NCI-H146 treated with DMSO at 0.1 percent for 48 hours (cell line): ENCODE measurements at regions not wholly inside any gene's neighbourhood (a gene's known extent, or its start where the extent isn't known, plus 50 kb on each side); places are given as distances from the start of the nearest gene placed in this dataset.
"Not testable (repeated sequence)": the region's sequence is repeated elsewhere in the genome, so short reads cannot be mapped to it uniquely, and the experiment has no call there.

Experiments used
- DNase-seq: peaks from one replicate; lab custom pipeline; 2025; ENCODE audit not compliant: unreplicated experiment; lab: John Stamatoyannopoulos, UW

DNA sequence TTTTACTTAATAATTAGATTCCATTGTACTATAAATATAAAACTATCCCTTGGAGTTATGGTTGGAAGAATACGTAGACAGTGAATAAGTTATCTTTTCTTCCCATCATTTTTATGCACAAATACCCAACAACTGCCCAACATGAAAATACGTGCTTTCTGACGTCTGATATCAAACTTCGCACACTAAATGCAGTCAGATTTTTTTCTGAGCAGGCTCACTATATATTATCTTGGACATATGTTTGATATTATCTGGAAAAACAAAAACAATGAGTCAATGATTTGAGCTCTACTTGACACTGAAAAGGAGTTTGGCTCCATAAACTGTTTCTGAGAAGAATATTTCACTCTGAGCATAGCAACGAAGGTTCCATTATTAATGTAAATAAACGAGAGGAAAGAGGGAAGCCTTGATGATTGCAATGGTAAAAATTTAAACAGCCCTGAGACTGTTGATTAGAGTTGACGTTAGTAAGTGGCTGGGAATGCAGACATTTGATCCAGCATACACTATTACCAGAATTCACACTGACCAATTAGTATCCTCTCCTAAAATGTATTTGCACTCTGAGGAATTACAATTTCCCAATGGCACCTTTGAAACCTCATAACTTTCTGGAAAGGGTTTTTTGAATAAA, 1090.0 kb downstream of the EPHA7 start:
- DNase-seq, result no peak

DNA sequence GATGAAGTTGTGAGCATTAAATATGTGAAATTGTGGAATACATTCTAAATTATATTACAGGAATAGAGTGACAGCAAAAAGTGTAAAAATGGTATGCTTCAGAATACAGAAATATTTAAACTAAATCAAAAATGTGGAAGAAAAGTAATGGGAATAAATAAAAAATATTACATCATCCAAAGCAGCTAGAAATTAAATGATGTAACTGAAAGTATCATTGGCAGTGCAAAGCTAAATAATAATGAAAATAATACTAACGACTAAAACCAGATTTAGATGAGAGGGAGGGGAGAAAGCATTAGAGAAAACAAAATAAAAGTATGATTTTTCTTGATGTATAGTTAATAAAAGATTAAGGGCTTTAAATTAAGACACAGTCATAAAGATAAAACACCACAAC, 1104.0 kb downstream of the EPHA7 start:
- no peak for DNase-seq

DNA sequence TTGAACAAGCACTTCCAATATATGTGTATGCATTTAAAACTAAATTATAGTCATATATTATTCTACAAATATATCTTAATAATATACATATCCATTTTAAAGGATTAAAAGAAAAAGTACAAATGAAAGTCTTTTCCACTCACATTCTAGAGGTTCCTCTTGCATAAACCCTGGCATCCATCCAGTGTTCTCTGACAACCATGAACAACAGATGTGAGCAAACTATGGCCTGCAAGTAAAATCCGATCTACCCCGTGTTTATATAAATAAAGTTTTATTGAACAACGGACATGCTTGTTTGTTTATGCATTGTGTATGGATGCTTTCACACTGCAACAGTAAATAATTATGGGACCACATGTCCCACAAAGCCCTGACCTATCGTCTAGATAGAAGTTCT, 1122.3 kb downstream of the EPHA7 start:
- no peak for DNase-seq

DNA sequence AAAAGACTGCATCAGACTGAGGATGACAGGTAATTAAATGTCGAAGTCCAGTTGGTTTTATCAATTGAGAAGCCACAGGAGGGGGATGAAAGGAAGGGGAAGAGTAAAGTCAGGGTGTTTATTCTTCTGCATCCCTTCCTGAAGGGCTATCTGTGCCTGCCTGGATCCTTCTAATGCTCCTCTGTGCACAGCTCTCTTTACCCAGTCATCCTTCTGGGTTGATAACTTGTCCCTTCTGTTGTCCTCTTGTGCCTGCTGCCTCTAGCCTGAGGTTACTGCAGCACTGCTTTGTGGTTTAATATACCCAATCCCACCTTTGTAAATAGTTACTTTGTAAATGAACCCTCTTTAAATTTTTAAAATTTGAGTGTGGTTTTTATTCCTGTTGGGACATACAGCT, 1127.3 kb downstream of the EPHA7 start:
- no peak for DNase-seq

DNA sequence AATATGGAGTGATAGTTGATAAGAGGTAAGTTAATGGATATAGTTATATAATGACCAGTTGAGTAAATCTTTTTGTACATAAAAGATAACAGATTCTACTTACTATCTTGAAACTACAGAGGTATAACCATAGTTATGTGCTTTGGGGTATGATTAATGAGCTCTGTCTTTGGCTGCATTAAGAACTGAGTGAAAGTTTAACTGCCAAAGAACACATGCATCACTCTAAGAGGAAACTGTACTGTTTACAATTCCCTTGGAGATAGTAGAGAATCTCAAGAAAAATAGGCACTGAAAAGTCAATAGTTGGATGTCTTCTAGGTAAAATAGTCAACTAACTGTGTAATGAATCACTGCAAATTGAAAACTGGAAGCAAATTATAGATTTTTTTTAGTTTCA, 1129.5 kb downstream of the EPHA7 start:
- no peak for DNase-seq

DNA sequence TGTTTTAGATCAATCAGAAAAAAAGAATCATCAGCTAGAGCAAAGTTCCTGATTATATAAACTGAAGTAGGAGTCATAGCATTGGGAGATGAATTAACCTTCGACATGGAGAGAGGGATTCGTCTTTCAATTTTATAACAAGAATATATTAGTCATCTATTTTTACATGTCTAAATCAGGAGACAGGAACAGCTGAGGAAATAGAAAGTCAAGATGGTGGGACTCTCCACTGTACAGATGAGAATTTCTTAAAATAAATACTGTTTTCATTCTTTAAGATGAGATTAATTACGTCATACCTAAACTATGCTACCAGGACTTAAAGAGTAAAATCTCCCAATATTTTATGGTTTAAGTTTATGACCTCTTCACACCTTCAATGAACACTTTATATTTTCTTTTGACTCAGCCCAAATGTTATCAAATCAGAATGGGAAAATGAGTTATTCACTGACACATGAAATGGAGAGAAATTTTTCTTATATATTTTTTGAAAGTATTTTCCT, 1137.7 kb downstream of the EPHA7 start:
- DNase-seq, result no peak

DNA sequence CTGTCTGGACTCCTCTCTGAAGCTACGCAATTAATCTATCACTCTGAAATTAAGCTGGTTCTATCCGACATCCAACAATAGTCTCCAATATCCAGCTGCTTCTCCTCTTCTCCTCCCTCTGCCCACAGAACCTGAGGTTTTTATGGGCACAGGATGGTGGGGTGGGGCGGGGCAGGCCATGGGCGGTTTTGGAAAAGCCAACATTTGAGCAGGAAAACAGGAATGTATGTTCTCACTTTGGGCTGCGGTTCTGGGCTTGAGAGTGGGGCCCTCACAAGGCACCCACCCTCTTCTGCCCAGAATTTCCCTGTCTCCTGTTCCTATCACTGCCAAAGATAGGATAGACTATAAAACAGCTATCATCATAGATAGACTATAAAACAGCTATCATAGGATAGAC, 1144.2 kb downstream of the EPHA7 start:
- DNase-seq, result no peak

DNA sequence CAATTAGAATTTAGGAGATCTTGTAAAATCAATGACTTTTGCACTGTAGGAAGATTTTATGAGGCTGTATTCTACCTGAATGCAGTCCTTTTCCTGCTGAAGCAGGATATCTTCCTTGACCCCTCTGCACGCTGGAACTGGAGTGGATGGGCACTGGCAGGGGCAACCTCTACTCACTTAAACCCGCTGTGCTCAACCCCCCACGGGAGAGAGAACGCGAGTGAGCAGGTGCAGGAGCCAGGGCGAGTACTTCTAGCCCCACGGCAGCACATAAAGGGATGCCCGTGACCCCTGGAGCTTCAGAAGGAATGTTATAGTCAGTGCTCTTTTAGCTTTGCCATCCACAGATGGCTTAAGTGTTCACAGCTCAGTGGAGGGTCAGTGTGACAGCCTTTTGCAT, 1144.8 kb downstream of the EPHA7 start:
- DNase-seq, result no peak

DNA sequence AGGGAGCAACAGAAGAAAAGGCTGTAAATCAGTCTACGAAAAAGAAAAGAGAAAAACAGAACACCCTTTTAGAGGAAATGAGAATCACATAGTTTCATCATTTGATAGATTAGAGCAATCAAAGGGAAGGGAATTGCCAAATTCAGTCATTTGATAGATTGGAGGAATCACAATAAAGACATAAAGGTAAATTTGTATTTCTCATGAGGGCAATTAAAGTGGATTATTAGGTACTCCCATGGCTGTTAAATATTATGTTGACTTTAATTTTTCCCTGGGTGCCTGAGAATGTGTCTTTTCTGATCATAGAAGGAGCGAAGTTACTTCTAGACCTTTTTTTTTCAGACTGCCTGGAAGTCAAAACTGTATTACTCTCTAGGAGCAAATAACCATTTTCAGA, 1145.7 kb downstream of the EPHA7 start:
- no peak for DNase-seq

DNA sequence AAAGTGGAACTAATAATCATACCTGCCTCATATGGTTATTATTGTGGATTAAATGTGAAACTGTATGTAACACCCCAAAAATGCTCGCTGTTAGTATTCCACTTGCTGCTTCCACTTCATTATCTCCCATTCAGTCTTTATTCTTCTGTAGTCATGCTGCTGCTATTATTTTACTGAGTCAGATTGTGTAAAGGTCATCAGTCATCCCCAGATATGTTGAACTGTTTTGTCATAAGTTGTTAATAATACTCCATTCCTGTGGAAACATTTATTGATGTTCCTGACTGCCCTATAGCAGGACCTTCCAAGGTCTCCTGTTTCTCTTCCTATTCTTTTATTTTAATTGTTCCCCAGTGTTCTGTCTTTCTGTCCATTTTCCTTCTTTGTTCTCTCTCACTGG, 1148.3 kb downstream of the EPHA7 start:
- no peak for DNase-seq

DNA sequence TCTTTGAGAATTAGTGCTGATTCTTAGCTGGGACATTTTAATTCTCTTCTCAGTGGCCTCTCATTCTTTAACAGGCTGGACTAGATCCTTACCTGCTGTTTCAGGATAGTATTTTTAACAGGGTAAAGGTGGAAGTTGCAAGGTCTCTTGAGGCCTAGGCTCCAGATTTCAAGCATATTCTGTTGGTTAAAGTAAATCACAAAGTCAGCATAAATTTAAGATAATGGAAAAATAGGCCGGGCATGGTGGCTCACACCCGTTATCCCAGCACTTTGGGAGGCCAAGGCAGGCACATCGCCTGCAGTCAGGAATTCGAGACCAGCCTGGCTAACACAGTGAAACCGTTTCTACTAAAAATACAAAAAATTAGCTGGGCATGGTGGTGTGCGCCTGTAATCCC, 1149.0 kb downstream of the EPHA7 start:
- DNase-seq, result no peak

DNA sequence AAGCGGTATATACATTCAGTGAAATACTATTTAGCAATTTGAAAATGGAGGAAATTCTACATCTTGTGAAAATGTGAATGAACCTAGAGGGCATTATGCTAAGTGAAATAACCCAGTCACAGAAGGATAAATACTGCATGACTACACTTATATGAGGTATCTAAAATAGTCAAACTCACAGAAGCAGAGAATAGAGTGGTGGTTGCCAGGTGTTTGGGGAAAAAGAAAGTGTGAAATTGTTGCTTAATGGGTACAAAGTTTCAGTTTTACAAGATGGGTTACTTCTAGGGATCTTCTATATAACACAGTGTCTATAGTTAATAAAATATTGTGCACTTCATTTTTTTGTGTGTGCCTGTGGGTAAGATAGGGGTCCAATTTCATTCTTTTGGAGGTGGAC, 1152.0 kb downstream of the EPHA7 start:
- DNase-seq, result no peak

DNA sequence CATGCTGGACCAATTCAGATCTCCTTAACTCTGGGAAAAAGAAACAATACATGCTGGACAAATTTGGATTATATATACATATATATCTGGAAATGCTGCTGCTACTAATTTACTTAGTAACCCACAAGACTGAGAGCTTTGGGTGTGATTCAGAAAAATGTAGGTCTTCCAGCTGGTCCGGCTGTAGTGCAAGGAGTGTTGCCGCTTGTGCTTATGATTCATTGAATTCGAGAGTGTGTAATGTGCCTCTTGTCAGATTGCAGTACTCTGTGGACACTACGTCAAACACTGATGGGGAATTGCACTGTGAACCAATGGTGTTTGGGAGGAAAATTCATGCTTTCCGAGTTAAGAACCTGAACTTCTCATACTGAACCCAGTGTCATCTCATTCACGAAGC, 1155.5 kb downstream of the EPHA7 start:
- DNase-seq, result no peak

DNA sequence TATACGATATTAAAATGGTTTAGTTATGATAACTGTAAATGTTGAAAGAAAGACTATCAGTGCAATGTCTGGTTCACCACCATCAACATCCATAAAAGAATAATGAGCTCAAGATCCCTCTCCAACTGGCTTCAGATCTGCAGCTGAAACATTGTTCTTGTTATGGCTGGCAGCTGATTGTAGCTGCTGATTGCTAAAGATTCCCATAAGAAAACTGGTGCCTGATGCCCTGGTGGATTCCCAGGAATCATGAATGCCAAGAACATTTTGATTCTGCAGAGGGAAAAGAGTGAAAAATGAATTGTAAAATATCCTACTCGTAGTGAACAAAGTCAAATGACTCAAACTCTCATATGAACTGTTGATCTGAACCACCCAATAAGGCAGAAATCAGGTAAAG, 1160.2 kb downstream of the EPHA7 start:
- DNase-seq, result no peak

DNA sequence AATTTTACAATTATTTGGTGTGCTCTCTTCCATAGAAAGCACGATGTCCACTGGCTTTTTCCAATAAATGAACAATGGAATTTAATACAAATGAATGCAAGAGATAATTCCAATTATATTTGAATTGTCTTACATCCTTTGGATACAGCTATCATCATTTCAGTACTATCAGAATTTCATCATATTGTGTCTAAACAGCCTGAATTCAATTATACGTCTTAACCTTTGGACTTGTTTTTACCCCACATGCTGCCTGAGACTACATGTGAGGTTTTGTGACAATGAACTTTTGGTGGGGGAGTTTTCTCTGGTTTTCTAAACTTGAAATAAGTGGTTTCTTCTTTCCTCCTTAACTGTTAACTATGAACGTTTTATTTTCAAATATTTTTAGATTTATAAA, 1176.0 kb downstream of the EPHA7 start:
- DNase-seq, result no peak

DNA sequence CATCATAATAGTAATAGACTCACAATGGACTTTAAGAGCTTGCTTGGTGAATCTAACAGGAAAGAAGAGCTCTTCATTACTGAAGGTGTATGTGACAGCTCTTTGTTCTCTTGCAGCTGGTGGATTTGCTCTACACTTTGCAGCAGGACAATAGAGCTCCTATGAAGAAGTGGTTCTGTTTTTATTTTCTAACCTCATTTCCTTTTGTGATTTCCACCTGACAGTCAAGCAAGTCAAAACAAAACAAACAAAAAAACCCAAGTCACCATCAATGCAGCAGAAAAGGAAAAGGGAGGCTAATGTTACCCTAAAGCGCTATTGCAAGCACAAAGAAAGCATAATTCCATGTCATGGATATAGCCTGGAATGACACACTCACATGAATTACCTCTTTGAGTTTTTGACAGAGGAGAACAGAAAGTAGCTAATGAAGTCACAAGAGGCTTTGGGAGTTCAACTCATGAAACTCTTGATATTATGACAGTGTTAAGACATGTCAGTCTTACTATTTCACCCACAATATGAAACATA, 1188.1 kb downstream of the EPHA7 start:
- DNase-seq, result peak; percentile 47

DNA sequence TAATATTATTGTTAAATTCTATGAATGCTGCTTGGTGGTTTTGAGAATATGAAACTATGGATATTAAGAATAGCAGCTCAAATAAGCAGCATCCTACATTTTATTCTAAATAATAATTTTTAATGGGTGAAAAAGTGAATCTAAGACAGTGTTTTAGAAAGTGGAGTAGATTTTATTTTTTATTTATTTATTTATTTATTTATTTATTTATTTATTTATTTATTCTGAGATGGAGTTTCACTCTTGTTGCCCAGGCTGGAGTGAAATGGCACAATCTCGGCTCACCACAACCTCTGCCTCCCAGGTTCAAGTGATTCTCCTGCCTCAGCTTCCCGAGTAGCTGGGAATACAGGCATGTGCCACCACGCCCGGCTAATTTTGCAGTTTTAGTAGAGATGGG, 1199.4 kb downstream of the EPHA7 start:
- DNase-seq, result not testable (repeated sequence)

DNA sequence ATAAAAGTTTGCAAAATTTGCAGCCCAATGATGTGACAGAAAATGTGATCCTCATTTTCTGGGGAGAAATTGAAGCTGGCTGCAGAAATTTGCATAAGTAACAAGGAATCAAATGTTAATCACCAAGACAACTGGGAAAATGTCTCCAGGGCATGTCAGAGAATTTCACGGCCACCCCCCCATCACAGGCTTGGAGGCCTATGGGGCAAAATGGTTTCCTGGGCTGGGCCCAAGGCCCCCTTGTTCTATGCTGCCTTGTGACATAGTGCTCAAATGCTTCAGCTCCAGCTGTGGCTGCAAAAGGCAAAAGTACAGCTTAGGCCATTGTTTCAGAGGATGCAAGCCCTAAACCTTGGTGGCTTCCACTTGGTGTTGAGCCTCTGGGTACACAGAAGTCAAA, 1202.6 kb downstream of the EPHA7 start:
- DNase-seq, result no peak

DNA sequence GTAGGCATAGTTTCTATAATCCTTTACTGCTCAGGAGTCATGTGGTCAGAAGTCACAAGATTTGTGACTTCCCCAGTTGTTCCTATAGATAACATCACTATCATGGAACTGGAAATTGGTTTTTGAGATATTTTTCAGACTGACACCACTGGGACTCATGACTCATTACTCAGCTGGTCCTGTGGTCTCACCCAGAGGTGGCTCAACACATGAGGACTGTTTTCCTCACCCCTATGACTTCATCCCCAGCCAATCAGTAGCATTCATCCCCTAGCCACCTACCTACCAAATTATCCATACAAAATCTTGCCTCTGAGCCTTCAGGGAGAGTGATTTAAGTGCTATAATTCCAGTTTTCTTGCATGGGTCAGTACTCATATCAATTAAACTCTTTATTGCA, 1217.7 kb downstream of the EPHA7 start:
- no peak for DNase-seq

DNA sequence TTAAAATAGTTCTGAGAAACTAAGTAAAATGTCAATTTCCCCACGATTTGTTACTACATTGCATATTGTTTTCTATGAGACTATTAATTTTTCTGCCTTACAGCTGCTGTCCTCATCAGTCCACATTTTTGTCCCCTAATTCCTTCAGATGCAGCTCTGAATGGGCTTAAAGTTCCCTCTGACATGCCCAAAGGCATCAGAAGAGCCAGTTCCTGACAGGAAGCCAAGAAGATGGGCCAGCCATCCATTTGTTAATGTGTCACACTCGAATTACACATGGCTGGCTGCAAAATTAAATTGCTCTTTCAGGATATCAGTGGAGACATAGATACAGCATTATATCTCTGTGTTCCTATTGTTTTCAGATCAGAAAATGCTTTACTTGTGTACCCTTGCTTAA, 1223.0 kb downstream of the EPHA7 start:
- no peak for DNase-seq

DNA sequence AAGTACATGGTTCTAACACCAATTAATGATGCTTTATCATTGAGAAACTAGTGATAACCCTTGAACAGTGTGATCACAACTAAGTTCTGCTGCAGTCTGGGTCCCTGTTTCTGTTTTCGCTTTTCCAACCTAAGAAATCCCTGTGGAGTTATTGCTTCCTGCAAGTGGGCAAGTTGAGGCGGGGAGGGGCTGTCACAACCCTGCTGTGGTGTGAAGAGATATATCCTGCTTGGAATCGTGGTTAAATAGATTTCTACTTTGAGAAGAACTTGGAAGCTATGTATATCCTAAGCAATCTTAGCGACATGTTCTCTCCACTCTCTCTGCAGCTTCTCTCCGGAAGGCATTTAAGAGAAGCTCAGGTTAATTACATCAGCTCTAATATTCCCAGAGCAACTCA, 1223.6 kb downstream of the EPHA7 start:
- no peak for DNase-seq

DNA sequence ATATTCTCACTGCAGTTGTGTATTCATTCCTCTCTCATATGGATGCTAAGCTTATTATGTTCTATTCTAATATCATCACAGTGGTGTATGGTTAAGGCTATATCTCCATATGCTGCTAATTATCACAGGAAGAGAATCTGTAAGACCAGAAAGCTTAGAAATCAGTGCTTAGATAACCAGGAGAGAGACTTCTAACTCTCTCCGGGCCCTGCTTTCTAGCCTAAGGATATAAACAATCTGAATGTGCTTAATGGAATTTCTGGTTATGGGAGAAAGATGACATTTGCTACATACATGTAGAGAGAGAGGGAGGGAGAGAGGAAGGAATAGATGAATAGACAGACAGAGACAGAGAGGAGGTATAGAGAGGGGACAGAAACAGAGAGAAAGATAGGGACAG, 1231.3 kb downstream of the EPHA7 start:
- DNase-seq, result no peak

DNA sequence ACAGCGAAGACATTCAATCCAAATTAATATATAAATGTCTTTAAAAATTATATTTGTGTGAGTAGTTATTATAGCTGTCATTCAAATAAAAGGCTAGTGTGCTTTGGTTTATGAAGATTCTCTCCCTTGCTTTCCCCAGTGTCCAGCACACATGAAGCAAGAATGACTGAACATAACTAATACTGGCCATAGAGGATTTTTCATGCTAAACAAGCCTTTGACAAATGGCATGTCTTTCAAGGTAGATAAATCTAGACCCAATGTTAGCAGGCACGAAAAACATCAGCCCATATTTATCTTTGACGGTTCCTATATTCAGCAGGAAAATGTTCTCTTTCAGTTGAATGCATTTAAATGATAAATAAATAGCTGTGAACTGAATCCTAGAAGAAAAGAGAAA, 1234.4 kb downstream of the EPHA7 start:
- no peak for DNase-seq
